Dendritic cell treated with granulocyte-macrophage colony-stimulating factor and Interleukin-4, amounts not matched to agents 40 ng/mL and 50 ng/mL, for 4 days (primary cell): ENCODE measurements at regions not wholly inside any gene's neighbourhood (a gene's known extent, or its start where the extent isn't known, plus 50 kb on each side); places are given as distances from the start of the nearest gene placed in this dataset.
"Not testable (repeated sequence)": the region's sequence is repeated elsewhere in the genome, so short reads cannot be mapped to it uniquely, and the experiment has no call there.

Source experiments
- H3K27ac Mint-ChIP-seq: one replicate; pipeline ENCODE4 v1.8.0; 2022; ENCODE audit warnings: mild to moderate bottlenecking, mixed read lengths
- H3K27me3 Mint-ChIP-seq: one replicate; pipeline ENCODE4 v1.8.0; 2022; ENCODE audit warnings: mild to moderate bottlenecking, mixed read lengths
- H3K36me3 Mint-ChIP-seq: one replicate; pipeline ENCODE4 v1.8.0; 2022; ENCODE audit warnings: low read depth, mixed read lengths
- H3K4me1 Mint-ChIP-seq: one replicate; pipeline ENCODE4 v1.8.0; 2022; ENCODE audit warnings: low read depth, mixed read lengths
- H3K4me3 Mint-ChIP-seq: one replicate; pipeline ENCODE4 v1.8.0; 2022; ENCODE audit warnings: mild to moderate bottlenecking, moderate library complexity, mixed read lengths
- H3K9me3 Mint-ChIP-seq: one replicate; pipeline ENCODE4 v1.8.0; 2022; ENCODE audit warnings: mixed read lengths
- intact Hi-C: fragments of 100-400 bp; cut with micrococcal nuclease; formaldehyde crosslinking; loops from one replicate; pipeline ENCODE4 v1.15.0; 2022

GRCh38 chr12:88865537-88865936 is 285.3 kb upstream of the KITLG start:
- Mint-ChIP-seq H3K4me1 (no peaks in the 10 kb centered on the region), H3K4me3 (no peak overlapping the region), H3K9me3 (no peaks in the 10 kb centered on the region), H3K27me3 (no peaks in the 10 kb centered on the region), H3K36me3 (no peaks in the 10 kb centered on the region), H3K27ac (no peak overlapping the region)
- intact Hi-C loops: no loop called here

- Mint-ChIP-seq H3K27ac (no peak overlapping the region), H3K36me3 (no peaks in the 10 kb centered on the region), H3K27me3 (peaks cover 1% of the 10 kb centered on the region), H3K9me3 (no peaks in the 10 kb centered on the region), H3K4me1 (no peaks in the 10 kb centered on the region), H3K4me3 (no peak overlapping the region)
- intact Hi-C loops: no loop called here
Observed at GRCh38 chr12:88860851-88861250, 280.6 kb upstream of the KITLG start.

- H3K27ac Mint-ChIP-seq: no peak overlapping the region
Observed at GRCh38 chr12:88856201-88856600, 275.9 kb upstream of the KITLG start.

GRCh38 chr12:88855301-88855700 is 275.0 kb upstream of the KITLG start:
- no peaks in the 10 kb centered on the region for H3K4me1 Mint-ChIP-seq
- H3K27ac Mint-ChIP-seq: no peak overlapping the region
- intact Hi-C loops: no loop called here
- no peak overlapping the region for H3K4me3 Mint-ChIP-seq
- H3K9me3 Mint-ChIP-seq: peaks cover 6% of the 10 kb centered on the region
- no peaks in the 10 kb centered on the region for H3K36me3 Mint-ChIP-seq
- peaks cover 1% of the 10 kb centered on the region for H3K27me3 Mint-ChIP-seq

More at GRCh38 chr12:88856201-88856600, 275.9 kb upstream of the KITLG start:
- H3K36me3 Mint-ChIP-seq: no peaks in the 10 kb centered on the region
- H3K27me3 Mint-ChIP-seq: peaks cover 1% of the 10 kb centered on the region
- intact Hi-C loops: no loop called here
- H3K9me3 Mint-ChIP-seq: no peaks in the 10 kb centered on the region
- no peak overlapping the region for H3K4me3 Mint-ChIP-seq
- H3K4me1 Mint-ChIP-seq: no peaks in the 10 kb centered on the region

- Mint-ChIP-seq H3K36me3 (no peaks in the 10 kb centered on the region), H3K27me3 (peaks cover 1% of the 10 kb centered on the region), H3K4me3 (no peak overlapping the region), H3K9me3 (peaks cover 14% of the 10 kb centered on the region), H3K27ac (no peak overlapping the region), H3K4me1 (no peaks in the 10 kb centered on the region)
- intact Hi-C loops: no loop called here
Observed at GRCh38 chr12:88854260-88854659, 274.0 kb upstream of the KITLG start.

GRCh38 chr12:88847246-88847645 is 267.0 kb upstream of the KITLG start:
- H3K4me3 Mint-ChIP-seq, H3K36me3 Mint-ChIP-seq, intact Hi-C loops, H3K27ac Mint-ChIP-seq, H3K4me1 Mint-ChIP-seq, H3K27me3 Mint-ChIP-seq: not testable (repeated sequence)
- H3K9me3 Mint-ChIP-seq: peaks cover 25% of the 10 kb centered on the region

GRCh38 chr12:88844426-88844825 is 264.2 kb upstream of the KITLG start:
- no peaks in the 10 kb centered on the region for H3K27me3 Mint-ChIP-seq
- H3K9me3 Mint-ChIP-seq: peaks cover 37% of the 10 kb centered on the region
- H3K4me3 Mint-ChIP-seq: no peak overlapping the region
- no peaks in the 10 kb centered on the region for H3K36me3 Mint-ChIP-seq
- H3K4me1 Mint-ChIP-seq: no peaks in the 10 kb centered on the region
- intact Hi-C loops: no loop called here
- no peak overlapping the region for H3K27ac Mint-ChIP-seq

GRCh38 chr12:88842314-88842713 is 262.0 kb upstream of the KITLG start:
- Mint-ChIP-seq H3K9me3 (peaks cover 58% of the 10 kb centered on the region), H3K27ac (no peak overlapping the region), H3K27me3 (no peaks in the 10 kb centered on the region), H3K4me3 (no peak overlapping the region), H3K36me3 (no peaks in the 10 kb centered on the region), H3K4me1 (no peaks in the 10 kb centered on the region)
- intact Hi-C loops: no loop called here

GRCh38 chr12:88839486-88839885 is 259.2 kb upstream of the KITLG start:
- Mint-ChIP-seq H3K9me3 (peaks cover 58% of the 10 kb centered on the region), H3K4me1 (no peaks in the 10 kb centered on the region), H3K27me3 (no peaks in the 10 kb centered on the region), H3K4me3 (no peak overlapping the region), H3K36me3 (no peaks in the 10 kb centered on the region), H3K27ac (no peak overlapping the region)
- intact Hi-C loops: no loop called here

GRCh38 chr12:88836156-88836555 is 255.9 kb upstream of the KITLG start:
- Mint-ChIP-seq H3K27ac (no peak overlapping the region), H3K9me3 (peaks cover 38% of the 10 kb centered on the region), H3K27me3 (no peaks in the 10 kb centered on the region), H3K4me1 (no peaks in the 10 kb centered on the region), H3K36me3 (no peaks in the 10 kb centered on the region), H3K4me3 (no peak overlapping the region)
- intact Hi-C loops: no loop called here

- Mint-ChIP-seq H3K9me3 (peaks cover 19% of the 10 kb centered on the region), H3K27ac (no peak overlapping the region), H3K4me1 (no peaks in the 10 kb centered on the region), H3K36me3 (no peaks in the 10 kb centered on the region), H3K4me3 (no peak overlapping the region), H3K27me3 (no peaks in the 10 kb centered on the region)
- intact Hi-C loops: no loop called here
Observed at GRCh38 chr12:88834226-88834625, 254.0 kb upstream of the KITLG start.

GRCh38 chr12:88833641-88834116 is 253.4 kb upstream of the KITLG start:
- Mint-ChIP-seq H3K4me3 (no peak overlapping the region), H3K9me3 (peaks cover 13% of the 10 kb centered on the region)
- intact Hi-C loops: no loop called here

GRCh38 chr12:88828537-88828936 is 248.3 kb upstream of the KITLG start:
- H3K27ac Mint-ChIP-seq, H3K4me1 Mint-ChIP-seq, H3K27me3 Mint-ChIP-seq, H3K9me3 Mint-ChIP-seq, intact Hi-C loops, H3K36me3 Mint-ChIP-seq, H3K4me3 Mint-ChIP-seq: not testable (repeated sequence)

More at GRCh38 chr12:88833641-88834116, 253.4 kb upstream of the KITLG start:
- H3K27me3 Mint-ChIP-seq: no peaks in the 10 kb centered on the region
- H3K4me1 Mint-ChIP-seq: no peaks in the 10 kb centered on the region
- H3K36me3 Mint-ChIP-seq: no peaks in the 10 kb centered on the region
- no peak overlapping the region for H3K27ac Mint-ChIP-seq

- H3K4me1 Mint-ChIP-seq: no peaks in the 10 kb centered on the region
- no peaks in the 10 kb centered on the region for H3K36me3 Mint-ChIP-seq
- H3K4me3 Mint-ChIP-seq: no peak overlapping the region
- H3K27me3 Mint-ChIP-seq: no peaks in the 10 kb centered on the region
- no peaks in the 10 kb centered on the region for H3K9me3 Mint-ChIP-seq
- intact Hi-C loops: no loop called here
- no peak overlapping the region for H3K27ac Mint-ChIP-seq
Observed at GRCh38 chr12:88820012-88820411, 239.7 kb upstream of the KITLG start.

GRCh38 chr12:88816201-88816600 is 235.9 kb upstream of the KITLG start:
- no peaks in the 10 kb centered on the region for H3K4me1 Mint-ChIP-seq
- H3K27ac Mint-ChIP-seq: no peak overlapping the region
- no peaks in the 10 kb centered on the region for H3K36me3 Mint-ChIP-seq
- H3K9me3 Mint-ChIP-seq: no peaks in the 10 kb centered on the region
- intact Hi-C loops: no loop called here
- H3K27me3 Mint-ChIP-seq: no peaks in the 10 kb centered on the region
- no peak overlapping the region for H3K4me3 Mint-ChIP-seq
